Esophagus muscularis mucosa (tissue), 4 donors: ENCODE measurements at regions not wholly inside any gene's neighbourhood (a gene's known extent, or its start where the extent isn't known, plus 50 kb on each side); places are given as distances from the start of the nearest gene placed in this dataset.
"Not testable (repeated sequence)": the region's sequence is repeated elsewhere in the genome, so short reads cannot be mapped to it uniquely, and the experiment has no call there.

Experiments
- CTCF ChIP-seq, 3 experiments: fragments of 200-600 bp in 2 of 3; fragments of 450-650 bp in 1 of 3; sonication (generic) in 2 of 3; IDR thresholded peaks; one replicate each; pipeline ENCODE4 v1.5.1; 2017 to 2019; ENCODE audit warnings: antibody characterized with exemption in 3 of 3, mild to moderate bottlenecking in 2 of 3, moderate library complexity in 1 of 3
- EP300 ChIP-seq: sonication (generic); formaldehyde crosslinking; IDR thresholded peaks from one replicate; pipeline ENCODE4 v1.6.1; 2017; ENCODE audit warnings: antibody characterized with exemption
- POLR2A ChIP-seq: fragments of 450-650 bp; IDR thresholded peaks from one replicate; pipeline ENCODE4 v1.6.1; 2017; ENCODE audit warnings: antibody characterized with exemption, moderate library complexity, mild to moderate bottlenecking, low read depth
- POLR2AphosphoS5 ChIP-seq, 2 donors: sonication (generic); formaldehyde crosslinking; IDR thresholded peaks; one replicate each; pipeline ENCODE4 v1.6.1; 2017; ENCODE audit warnings: antibody characterized with exemption in 2 of 2

DNA sequence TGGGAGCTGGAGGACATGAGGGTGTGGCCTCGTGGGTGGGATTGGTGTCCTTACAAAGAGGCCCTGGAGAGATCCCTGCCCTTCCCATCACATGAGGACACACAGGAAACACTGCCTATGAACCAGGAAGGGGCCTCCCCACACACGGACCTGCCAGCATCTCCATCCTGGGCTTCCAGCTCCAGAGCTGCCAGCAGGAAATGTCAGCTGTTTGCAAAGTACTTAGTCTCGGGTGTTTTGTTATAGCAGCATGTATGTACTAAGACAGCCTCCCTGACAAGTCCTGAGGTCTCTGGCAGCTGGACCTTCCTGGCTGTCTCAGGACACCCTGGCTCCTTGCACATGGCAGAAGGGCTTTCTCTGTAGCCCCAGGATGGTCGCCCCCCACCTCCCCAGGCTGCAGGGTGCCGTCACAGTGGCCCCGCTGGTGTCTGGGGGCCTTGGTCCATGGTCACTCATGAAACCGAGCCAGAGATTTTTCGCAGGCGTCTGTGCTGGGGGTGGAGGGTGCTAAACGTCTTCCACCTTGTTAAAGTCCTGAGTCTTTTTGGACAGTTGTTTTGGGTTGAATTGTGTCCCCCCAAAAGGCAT, 157.0 kb upstream of the ZNF469 start:
- not testable (repeated sequence) for TF ChIP-seq EP300; CTCF (IDR thresholded peaks at IDR 0.05); POLR2A; POLR2AphosphoS5 (IDR thresholded peaks at IDR 0.05)
